Fibroblast of lung (primary cell): ENCODE measurements at regions not wholly inside any gene's neighbourhood (a gene's known extent, or its start where the extent isn't known, plus 50 kb on each side); places are given as distances from the start of the nearest gene placed in this dataset.

Source experiments
- DNase-seq, 2 donors: peaks; one replicate each; pipeline versions ENCODE4 v3.0.0 to v3.0.0-alpha.2; 2010; ENCODE audit warnings: low read depth in 2 of 2
- H2AFZ ChIP-seq: 2 replicates; pipeline ENCODE4 v1.5.1; 2012; ENCODE audit warnings: low read length, control low read depth, inconsistent platforms
- H3K27ac ChIP-seq: 2 replicates; pipeline ENCODE4 v1.5.1; 2011; ENCODE audit warnings: low read length, control low read depth; ENCODE audit not compliant: insufficient read depth
- H3K27me3 ChIP-seq: 2 replicates; pipeline ENCODE4 v1.5.1; 2011; ENCODE audit warnings: mild to moderate bottlenecking, low read length; ENCODE audit not compliant: control insufficient read depth, insufficient read depth
- H3K36me3 ChIP-seq: 2 replicates; pipeline ENCODE4 v1.5.1; 2011; ENCODE audit warnings: low read length; ENCODE audit not compliant: control insufficient read depth, insufficient read depth
- H3K4me1 ChIP-seq: 2 replicates; pipeline ENCODE4 v1.5.1; 2011; ENCODE audit warnings: low read length; ENCODE audit not compliant: control insufficient read depth, insufficient read depth; ENCODE audit errors: extremely low read depth
- H3K4me2 ChIP-seq: 2 replicates; pipeline ENCODE4 v1.5.1; 2011; ENCODE audit warnings: low read length, control low read depth; ENCODE audit not compliant: insufficient read depth; ENCODE audit errors: extremely low read depth
- H3K4me3 ChIP-seq, 4 experiments: fragments of 200-600 bp in 1 of 4; sonication (generic) in 1 of 4; replicated peaks in 1 of 4; 2 replicates each; pipeline ENCODE4 v1.5.1; 2011 to 2016; ENCODE audit warnings: low read length in 4 of 4, low read depth in 3 of 4, mild to moderate bottlenecking in 3 of 4, control low read depth in 2 of 4, inconsistent platforms in 1 of 4, mixed read lengths in 1 of 4; ENCODE audit not compliant: insufficient read depth in 1 of 4; ENCODE audit errors: control extremely low read depth in 1 of 4
- H3K79me2 ChIP-seq: 2 replicates; pipeline ENCODE4 v1.5.1; 2012; ENCODE audit warnings: mild to moderate bottlenecking, low read length, inconsistent platforms; ENCODE audit not compliant: control insufficient read depth, insufficient read depth
- H3K9ac ChIP-seq: 2 replicates; pipeline ENCODE4 v1.5.1; 2011; ENCODE audit warnings: mild to moderate bottlenecking, low read length, control low read depth; ENCODE audit not compliant: insufficient read depth
- H3K9me3 ChIP-seq: 2 replicates; pipeline ENCODE4 v1.5.1; 2012; ENCODE audit warnings: low read depth, low read length; ENCODE audit not compliant: control insufficient read depth, insufficient read depth
- H4K20me1 ChIP-seq: 2 replicates; pipeline ENCODE4 v1.5.1; 2011; ENCODE audit warnings: low read length; ENCODE audit not compliant: control insufficient read depth, insufficient read depth; ENCODE audit errors: extremely low read depth
- EZH2 ChIP-seq: IDR thresholded peaks from 2 replicates; pipeline ENCODE4 v1.5.1; 2012; ENCODE audit warnings: low read length, control low read depth, mild to moderate bottlenecking; ENCODE audit errors: missing control alignments
- TF ChIP-seq, protein P1 (sequence below), 2 donors: IDR thresholded peaks in 1 of 2; conservative IDR thresholded peaks in 1 of 2; 1 replicate in 1 of 2; 2 replicates in 1 of 2; pipeline ENCODE4 v1.5.1; 2011 to 2012; ENCODE audit warnings: low read length in 2 of 2, control low read depth in 1 of 2, inconsistent platforms in 1 of 2, low read depth in 1 of 2, mild to moderate bottlenecking in 1 of 2

DNA sequence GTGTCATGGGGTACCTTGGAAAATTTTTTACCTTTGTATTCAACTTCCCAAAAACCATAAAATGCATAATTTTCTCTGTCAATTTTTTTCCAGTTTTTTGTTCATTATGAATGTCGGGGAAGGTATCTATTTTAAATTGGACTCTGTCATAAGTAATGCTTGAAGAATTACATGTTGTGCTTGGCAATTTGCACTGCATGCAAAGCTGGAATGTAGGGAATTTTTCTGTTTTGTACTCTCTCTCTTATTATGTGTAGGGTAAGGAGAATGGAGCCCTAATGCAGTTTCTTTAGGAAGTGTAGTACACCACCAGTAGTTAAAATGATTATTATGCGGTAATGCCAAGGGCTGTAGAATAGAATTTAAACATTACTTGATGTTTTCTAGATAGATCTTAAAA, 137.7 kb upstream of the LIMCH1 start:
- no peak for TF ChIP-seq EZH2
- TF ChIP-seq, protein P1, sequence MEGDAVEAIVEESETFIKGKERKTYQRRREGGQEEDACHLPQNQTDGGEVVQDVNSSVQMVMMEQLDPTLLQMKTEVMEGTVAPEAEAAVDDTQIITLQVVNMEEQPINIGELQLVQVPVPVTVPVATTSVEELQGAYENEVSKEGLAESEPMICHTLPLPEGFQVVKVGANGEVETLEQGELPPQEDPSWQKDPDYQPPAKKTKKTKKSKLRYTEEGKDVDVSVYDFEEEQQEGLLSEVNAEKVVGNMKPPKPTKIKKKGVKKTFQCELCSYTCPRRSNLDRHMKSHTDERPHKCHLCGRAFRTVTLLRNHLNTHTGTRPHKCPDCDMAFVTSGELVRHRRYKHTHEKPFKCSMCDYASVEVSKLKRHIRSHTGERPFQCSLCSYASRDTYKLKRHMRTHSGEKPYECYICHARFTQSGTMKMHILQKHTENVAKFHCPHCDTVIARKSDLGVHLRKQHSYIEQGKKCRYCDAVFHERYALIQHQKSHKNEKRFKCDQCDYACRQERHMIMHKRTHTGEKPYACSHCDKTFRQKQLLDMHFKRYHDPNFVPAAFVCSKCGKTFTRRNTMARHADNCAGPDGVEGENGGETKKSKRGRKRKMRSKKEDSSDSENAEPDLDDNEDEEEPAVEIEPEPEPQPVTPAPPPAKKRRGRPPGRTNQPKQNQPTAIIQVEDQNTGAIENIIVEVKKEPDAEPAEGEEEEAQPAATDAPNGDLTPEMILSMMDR (conservative IDR thresholded peaks at IDR 0.05 in 1 of 2, IDR thresholded peaks at IDR 0.05 in 1 of 2; ENCODE audit: low read depth in 1 of 2, low read length in 2 of 2) = no peak
- Histone ChIP-seq H4K20me1 (no peaks in the 10 kb centered on the region), H3K4me1 (no peaks in the 10 kb centered on the region), H3K36me3 (no peaks in the 10 kb centered on the region), H3K79me2 (no peaks in the 10 kb centered on the region), H3K27ac (no peak overlapping the region), H2AFZ (no peak overlapping the region), H3K27me3 (no peaks in the 10 kb centered on the region), H3K9me3 (no peaks in the 10 kb centered on the region), H3K4me2 (no peak overlapping the region), H3K4me3 (no peak overlapping the region), H3K9ac (no peak overlapping the region)
- DNase-seq = peak in 1 of 2 donors; percentile 48

DNA sequence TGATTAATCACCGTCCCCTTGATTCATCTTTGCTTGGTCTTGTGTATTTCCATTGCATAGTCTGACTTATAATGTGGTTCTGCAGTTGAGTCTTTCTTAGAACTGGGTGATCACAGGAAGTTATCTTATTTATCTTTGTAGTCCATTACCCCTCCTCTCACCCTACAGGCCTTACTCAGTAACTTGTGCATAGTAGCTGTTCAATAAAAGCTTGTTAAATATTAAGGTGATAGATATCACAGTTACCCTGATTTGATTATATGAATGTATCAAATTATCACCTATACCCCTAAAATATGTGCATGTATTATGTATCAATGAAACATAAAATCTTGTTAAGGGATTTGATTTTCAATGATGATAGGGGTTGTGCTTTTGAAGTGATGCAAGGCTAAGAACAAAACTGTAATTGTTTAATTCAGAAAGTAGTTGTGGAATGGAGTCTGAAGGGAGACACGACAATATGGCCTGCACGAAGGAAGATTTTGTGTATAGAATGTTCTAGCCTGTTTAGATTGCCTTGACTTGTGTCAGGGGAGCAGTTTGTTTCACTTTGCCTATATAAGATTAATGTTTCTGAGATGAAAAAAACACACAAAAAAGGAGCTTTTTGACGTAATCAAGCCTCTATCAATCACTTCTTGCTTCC, 132.4 kb upstream of the LIMCH1 start:
- H3K27ac ChIP-seq = no peak overlapping the region
- H3K4me1 ChIP-seq = no peaks in the 10 kb centered on the region
- no peak overlapping the region for H3K9ac ChIP-seq
- no peak for TF ChIP-seq EZH2
- TF ChIP-seq, protein P1 (conservative IDR thresholded peaks at IDR 0.05 in 1 of 2, IDR thresholded peaks at IDR 0.05 in 1 of 2; ENCODE audit: low read depth in 1 of 2, low read length in 2 of 2) = no peak
- no peak overlapping the region for H3K4me3 ChIP-seq
- H3K27me3 ChIP-seq = no peaks in the 10 kb centered on the region
- H3K4me2 ChIP-seq = no peak overlapping the region
- no peaks in the 10 kb centered on the region for H4K20me1 ChIP-seq
- H3K9me3 ChIP-seq = no peaks in the 10 kb centered on the region
- H3K36me3 ChIP-seq = no peaks in the 10 kb centered on the region
- no peak overlapping the region for H2AFZ ChIP-seq
- no peaks in the 10 kb centered on the region for H3K79me2 ChIP-seq
- no peak for DNase-seq

DNA sequence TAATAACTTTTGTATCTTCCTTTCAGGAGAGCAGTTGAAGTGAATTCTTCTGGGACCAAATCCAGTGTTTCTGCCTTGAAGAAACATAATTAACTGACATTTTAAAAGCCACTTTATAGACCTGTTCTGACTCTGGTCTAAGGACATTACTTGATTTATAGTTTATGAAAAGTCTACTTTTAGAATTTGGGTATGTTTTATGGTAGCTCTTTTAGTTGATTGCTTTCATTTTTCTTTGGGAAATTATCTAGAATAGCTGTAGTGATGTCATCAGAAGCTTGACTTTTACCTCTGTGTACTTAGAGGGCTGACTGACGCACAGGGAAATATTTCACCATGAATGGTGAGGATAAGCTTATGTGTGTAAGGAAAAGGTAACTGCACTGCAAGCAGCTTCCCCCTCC, 131.8 kb upstream of the LIMCH1 start:
- Histone ChIP-seq H4K20me1 (no peaks in the 10 kb centered on the region), H2AFZ (no peak overlapping the region), H3K4me3 (no peak overlapping the region), H3K9ac (no peak overlapping the region), H3K27me3 (no peaks in the 10 kb centered on the region), H3K4me1 (no peaks in the 10 kb centered on the region), H3K4me2 (no peak overlapping the region), H3K27ac (no peak overlapping the region), H3K9me3 (no peaks in the 10 kb centered on the region), H3K79me2 (no peaks in the 10 kb centered on the region), H3K36me3 (no peaks in the 10 kb centered on the region)
- TF ChIP-seq EZH2 = no peak
- TF ChIP-seq, protein P1 (conservative IDR thresholded peaks at IDR 0.05 in 1 of 2, IDR thresholded peaks at IDR 0.05 in 1 of 2; ENCODE audit: low read depth in 1 of 2, low read length in 2 of 2) = no peak
- no peak for DNase-seq
